Hippocampal formation (tissue), 2 donors: ENCODE measurements at regions not wholly inside any gene's neighbourhood (a gene's known extent, or its start where the extent isn't known, plus 50 kb on each side); places are given as distances from the start of the nearest gene placed in this dataset.

ENCODE experiments used
- DNase-seq, 2 donors: peaks; one replicate each; lab custom pipeline; 2025; lab: John Stamatoyannopoulos, UW

DNA sequence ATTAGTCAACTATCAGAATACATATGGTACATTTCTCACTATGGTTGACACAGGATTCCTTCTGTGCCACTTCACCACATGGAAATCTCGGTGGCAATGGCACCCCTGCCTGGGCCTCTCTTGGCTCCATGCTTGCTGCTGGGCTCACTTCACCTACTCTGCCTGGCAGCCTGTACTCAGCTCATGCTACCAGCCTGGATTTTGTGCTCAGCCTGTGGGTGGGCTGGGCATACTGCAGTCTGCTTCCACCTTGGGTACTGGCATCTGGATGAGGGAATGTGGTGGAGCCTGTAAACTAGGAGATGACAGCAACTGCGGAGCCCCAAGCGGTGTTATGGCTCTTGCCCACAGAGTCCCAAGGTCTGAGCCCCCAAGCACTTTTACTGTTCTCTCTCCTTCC is 604.1 kb downstream of the MTRR start:
- DNase-seq, result no peak

DNA sequence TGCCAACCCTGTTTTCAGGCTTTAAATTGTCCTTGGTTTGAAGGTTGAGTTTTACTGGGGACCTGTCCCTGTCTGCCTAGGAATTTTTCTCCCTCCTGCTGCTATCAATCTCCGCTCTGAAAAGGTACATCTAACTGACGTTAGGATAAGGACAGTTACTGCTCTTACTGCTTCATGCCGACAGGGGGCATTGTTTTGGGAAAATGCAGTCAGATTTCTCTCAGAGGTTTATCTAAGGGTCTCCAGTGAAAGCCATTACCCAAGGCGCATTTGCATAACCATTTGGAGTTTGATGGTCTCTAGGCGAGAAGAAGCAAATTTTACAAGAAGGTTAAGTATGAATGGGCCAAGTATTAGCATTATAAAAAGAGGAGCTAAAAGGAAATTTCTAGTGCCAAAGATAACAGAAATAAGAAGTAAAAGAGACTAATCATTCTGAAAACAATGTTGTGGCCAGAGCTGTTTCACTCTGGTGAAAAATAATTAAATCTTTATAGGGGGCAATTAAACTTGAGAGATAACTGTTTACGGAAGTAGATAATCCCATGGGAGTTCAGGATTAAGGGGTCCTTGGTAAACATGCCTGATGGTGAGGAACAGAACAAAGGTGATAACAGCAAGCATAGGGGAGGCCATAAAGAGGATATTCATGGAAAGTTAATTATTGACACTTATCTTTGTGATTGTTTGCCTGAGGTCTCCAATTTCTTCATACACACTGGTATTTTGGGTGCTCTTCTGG is 605.0 kb downstream of the MTRR start:
- DNase-seq, result no peak

DNA sequence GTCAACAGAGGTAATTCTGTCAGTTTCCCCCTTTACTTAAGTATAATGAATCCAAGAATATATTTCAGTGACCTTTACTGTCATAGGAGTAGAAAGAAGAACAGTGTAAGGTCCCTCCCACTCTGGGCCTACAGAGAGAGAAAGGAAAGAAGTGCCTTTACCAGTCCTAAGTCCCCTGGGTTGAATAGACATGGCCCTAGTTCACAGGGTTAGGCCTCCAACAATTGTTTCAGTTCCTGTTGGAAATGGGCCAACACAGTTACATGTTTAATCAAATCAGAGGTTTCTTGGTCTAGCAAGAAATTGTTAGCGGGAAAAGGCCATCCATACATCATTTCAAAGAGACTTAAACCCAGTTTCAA is 605.6 kb downstream of the MTRR start:
- no peak for DNase-seq

DNA sequence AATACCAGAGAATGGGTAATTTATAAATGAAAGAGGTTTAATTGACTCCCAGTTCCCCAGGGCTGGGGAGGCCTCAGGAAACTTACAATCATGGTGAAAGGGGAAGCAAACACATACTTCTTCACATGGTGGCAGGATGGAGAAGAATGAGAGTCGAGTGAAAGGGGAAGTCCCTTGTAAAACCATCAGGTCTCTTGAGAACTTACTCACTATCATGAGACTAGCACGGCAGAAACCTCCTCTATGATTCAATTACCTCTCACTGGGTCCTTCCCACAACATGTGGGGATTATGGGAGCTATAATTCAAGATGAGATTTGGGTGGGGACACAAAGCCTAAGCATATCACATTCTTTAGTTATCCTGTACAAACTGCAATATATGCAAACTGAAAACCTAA is 609.4 kb downstream of the MTRR start:
- no peak for DNase-seq

DNA sequence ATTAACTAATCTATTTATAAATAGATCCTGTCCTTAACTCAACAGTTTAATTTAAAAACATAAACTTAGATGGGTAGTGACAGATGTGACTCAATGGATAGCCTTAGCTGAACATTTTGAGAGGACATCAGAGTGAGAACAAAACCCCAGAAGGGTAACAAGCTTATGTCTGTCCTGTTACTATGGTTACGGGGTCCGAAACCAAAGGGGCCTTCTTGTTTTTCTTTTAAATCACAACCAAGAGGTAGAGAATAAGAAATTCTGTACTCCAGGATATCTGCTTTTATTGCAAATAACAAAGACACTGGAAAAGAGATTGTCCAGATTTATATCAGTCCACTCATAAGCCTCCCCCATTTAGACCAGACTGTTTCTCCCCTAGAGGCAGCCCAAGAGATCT is 612.1 kb downstream of the MTRR start:
- no peak for DNase-seq

DNA sequence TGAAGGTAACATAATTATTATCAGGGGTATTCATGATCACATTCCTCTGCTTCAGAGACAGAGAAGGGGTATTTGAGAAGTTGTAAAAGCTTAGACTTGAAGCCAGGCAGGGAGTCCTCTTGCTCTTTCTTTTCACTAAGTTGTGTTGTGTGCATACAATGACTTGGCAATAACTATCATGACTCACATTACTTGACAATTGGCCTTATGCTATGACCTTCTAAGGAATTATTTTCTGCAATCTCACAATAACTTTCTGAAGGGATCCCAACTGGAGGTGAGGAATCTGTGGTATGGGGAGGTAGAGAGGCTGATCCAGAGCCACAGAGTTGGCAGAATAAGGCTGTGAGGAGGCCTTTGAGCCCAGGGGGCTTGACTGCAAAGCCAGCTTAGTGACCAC is 622.3 kb downstream of the MTRR start:
- no peak for DNase-seq

DNA sequence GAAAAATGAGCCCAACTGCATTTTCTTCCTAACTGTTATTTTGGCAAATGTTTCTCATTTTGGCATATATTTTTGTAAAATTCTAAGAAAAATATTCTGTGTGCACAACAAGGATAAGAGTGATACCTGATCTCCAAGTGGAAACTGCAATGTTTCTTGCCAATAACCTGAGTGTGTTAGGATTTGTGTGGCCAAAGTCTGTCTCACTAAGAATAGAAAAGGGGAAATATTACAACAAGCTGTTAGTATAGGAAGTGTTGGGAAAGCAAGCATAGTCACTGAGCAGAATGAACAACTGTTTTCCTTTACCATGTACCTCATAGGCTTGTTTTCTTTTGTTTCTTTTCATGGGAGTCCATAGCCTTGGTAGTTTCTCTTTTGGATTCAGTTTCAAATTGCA is 624.2 kb downstream of the MTRR start:
- no peak for DNase-seq

DNA sequence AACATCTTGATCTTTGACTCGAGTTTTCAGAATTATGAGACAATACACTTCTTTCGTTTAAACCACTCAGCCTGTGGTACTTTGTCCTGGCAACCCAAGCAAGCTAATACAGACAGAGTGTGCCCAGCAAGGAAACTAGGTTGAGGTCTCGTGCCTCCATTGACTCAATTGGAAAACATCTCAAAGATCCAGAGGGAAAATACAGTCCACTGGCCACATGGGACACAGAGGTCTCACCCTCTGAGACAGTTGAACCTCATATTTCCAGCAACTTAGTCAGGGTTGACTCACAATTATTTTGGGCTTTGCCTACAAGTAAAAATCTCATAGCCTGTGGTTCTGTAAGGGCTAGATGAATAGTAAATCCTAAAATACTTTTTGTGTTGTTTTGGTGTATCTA is 631.5 kb downstream of the MTRR start:
- DNase-seq, result no peak

DNA sequence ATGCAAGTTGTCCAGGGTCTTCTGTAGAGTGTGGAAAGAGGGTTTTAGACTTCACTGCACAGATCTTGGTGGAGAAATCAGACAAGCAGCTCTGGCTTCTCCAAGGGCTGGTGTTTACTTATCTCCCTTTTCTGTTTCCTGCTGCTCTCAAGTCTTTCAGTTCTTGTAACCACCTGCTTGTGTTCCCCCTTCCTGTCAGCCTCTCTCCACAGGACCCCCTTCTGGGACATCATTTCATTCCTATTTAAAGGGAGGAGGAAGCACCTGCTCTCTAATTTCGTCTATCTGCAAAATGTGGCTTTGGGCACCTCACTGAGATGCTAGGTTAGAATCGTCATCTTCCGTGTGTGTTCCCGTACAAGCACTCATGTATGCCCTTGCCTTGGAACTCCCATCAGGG is 636.2 kb downstream of the MTRR start:
- no peak for DNase-seq

DNA sequence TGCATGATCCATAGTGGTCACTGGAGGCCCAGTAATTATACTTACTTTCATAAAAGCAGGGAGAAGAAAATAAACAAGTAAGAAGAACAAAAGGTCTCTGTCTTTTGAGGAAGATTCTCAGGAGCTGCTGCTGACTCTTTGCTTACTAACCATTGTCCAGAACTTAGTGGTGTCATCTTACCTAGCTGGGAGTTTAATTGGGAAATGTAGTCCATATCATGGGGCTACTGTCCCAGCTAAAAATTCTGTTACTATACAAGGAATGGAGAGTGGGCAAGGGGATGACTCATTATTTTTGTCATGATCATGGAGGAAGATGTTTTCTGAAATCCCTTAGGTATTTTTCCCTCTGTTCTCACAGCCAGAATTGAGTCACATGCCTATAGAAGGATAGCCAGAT is 639.3 kb downstream of the MTRR start:
- no peak for DNase-seq

DNA sequence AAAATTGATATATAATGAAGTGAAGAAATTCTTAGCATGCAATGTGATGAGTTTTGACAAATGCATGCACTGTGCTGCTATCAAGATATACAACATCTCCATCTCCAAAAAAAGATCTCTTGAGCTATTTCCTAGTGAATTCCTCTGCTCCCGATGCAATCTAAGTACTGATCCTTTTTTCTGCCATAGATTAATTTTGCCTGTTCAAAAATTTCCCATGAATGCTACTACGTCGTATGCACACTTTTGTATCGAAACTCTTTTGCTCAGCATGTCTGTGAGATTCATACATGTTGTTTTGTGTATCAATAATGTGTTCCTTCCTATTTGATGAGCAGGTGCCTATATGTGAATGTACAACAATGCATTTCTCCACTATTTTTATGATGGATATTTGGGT is 647.4 kb downstream of the MTRR start:
- no peak for DNase-seq

DNA sequence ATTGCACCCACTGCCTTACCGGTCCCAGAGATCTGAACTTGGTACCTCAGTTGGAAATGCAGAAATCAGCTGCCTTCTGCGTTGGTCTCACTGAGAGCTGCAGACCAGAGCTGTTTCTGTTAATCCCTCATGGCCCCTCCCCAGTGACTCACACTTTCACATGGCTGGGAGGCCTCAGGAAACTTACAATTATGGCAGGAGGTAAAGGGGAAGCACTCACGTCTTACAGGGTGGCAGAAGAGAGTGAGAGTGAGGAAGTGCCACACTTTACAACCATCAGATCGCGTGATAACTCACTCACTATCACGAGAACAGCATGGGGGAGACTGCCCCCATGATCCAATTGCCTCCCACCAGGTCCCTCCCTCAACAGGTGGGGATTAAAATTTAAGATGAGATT is 648.5 kb downstream of the MTRR start:
- no peak for DNase-seq

DNA sequence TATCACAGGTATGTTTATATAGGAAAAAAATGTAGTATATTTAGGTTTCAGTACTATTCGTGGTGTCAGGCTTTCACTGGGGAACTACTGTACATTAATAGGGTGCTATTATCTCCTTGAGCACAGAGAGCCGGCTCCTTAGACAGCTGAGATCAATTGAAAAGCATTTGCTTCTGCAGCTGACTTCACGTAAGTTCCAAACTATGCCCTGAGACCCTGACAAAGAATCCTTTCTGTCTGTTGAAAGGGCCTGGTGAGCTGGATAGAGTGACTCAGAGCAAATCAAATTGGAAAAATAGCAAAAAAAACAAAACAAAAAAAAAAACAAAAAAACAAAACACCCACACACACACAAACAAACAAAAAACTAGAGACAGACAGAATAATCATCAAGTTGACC is 652.0 kb downstream of the MTRR start:
- DNase-seq, result no peak

DNA sequence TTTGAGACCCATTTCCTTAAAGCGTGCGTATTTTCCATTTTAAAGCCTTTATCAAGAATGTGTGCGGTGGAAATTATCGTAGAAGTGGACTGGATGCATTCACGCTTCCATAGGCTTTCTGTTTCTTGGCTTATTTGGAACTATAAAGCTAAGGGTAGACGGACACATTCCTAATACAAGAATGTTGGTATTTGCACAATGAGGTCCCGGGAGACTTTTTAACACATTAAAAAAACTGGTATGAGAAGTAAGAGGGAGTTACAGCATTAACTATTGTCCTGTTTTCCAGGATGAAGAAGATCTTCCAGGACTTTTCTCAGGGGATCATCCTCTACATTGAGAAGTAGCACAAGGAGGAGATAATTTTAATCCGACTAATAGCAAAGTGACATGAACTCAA is 653.0 kb downstream of the MTRR start:
- no peak for DNase-seq

DNA sequence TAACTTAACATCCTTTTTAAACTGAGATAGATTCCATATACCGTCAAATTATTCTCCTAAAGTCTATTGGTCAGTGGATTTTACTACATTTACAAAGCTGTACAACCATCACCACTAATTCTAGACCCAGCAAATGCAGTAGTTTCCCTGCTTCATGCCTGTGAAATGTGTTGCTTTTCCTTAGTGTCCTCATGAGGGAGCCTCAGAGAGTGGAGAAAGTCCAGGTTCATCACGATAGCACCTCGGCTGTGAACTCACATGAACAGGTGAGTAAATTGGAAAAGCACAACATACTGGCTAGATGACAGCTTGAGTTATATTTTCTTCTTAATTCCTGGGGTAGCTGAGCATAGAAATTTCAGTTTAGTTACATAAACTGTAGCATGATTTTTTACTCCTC is 653.7 kb downstream of the MTRR start:
- no peak for DNase-seq

DNA sequence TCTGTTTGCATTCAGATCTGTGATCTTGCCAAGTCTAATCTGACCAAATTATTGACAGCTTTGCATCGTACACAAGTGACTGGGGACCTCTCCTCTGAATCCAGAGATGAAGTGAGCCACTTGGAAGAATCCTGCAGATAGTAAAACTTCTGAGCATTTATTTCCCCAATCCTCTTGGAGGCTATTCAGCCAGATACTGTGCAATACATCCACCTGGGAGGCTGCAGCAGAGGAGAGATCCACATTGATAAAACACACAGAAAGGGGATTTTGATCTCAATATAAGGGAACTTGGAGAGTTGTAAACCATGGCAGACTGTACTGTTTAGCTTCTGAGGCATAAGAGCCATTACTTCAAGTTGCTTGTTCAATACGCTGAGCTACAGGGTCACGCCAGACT is 654.6 kb downstream of the MTRR start:
- no peak for DNase-seq

DNA sequence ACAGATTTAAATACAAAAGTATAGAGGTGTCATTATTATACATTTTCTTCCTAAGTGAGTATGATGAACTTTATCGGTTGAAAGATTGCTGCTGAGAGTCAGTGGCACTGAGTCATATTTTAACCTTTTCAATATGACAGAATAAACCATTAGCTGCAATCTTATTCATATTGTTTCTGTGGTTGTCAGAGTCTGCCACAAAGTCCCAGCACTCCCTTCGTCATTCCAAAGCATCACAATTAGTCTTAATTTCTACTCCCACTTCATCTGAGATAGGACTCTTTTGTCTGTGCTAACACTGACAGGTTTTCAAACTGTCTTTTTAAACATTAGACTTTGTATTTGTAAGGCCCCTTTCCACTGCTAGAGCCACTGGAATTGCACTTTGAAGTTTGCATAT is 656.9 kb downstream of the MTRR start:
- DNase-seq, result no peak

DNA sequence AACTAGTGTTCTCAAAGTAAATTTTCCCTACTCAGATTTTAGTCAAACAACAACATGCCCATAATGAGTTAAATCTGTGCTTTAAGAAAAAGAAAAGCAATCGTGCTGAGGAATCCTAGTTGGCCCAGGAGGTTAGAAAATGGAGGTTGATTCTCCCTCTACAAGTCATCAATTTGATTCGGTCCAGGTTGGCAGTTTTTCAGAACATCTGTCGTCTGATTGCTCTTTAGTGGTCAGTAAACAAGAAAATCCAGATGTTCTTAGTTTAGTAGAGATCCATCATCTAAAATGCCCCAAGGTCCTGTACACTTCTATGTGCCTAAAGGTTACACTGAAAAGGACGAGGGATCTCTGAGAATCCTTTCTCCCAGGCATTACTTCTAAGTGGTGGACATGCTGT is 659.2 kb downstream of the MTRR start:
- no peak for DNase-seq

DNA sequence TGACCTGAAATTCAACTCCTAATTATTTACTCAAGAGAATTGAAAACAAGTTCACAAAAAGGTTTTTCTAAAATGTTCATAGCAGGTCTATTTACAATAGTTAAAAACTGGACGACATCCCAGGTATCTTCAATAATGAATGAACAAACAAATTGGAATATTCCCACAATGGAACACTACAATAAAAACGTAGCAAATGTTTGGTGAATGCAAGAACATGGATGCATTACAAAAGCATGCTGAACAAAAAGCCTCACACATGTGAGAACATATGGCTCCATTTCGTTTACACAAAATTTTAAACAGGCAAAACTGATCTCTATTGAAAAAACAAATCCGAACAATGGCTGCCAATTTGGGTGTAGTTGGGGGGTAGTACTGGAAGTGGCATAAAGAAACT is 669.9 kb downstream of the MTRR start:
- DNase-seq, result no peak

DNA sequence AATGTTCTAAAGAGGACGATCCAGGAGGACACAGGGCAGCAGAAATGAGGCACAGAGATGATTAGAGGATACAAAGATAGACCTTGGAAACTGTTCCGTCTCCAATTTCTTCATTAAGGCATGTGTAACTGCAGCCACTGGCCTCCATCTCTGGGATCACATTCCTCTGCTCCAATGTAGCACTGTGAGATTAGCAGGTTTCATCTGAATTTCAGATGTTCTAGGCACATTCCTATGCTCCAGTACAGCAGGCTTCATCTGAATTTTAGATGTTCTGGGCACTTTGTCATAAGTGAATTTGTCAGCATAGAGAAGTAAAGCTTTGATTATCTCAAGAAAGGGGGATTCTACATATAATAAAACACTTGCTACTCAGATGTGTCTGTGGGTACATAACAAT is 671.4 kb downstream of the MTRR start:
- DNase-seq, result no peak

DNA sequence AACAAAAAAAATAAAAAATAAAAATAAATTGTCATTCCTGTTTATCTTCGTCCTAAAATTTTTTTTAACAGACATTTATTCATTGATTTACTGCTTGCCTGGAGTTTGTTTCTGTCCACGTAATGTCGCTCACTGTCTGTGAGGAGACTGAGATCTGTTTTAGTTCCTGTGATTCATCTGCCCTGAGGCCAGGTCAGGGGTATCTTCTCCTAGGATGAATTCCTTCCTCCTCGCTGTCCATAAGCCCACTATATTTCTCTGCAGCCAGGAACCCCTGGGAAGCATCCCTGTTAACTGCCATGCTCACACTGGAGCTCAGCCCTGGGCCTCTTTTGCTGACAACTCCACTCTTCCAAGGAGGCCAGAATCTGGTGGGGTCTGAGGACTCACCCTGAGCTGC is 682.0 kb downstream of the MTRR start:
- DNase-seq, result no peak

DNA sequence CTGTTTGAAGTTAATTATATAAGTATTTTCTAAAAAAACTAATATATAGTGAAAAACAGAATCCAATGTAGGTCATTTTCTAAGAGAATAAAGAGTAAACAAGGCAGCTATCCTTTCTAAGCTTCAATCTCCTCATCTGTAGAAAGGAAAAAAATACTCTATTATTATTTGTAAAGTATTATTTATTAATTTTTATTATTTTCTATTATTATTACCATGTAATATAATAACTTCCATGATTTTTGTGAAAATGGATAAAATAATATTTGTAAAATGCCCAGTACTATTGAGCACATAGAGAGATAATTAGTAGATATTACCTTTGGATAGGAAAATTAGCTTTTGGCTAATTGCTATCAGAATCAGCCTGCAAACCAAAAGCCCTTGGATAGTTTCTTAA is 684.4 kb downstream of the MTRR start:
- DNase-seq, result no peak

DNA sequence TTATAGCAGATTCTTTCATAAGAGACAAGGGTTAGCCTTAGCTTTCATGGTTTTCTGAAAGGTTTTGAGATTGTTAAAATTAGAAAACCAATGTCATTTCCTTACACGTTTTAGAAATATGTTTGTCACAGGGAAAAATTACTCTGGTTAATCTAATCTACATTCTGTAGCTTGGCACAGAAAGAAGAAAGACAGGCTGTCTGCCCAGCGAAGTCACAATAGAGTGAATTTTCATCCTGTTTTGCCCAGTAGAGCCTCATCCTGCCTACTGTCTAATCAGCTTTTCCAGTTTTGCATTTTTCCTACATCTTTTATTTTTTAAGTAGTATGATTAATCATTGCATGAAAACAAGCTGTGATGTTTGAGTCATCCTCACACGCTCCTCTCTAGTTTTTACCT is 688.8 kb downstream of the MTRR start:
- DNase-seq, result no peak

DNA sequence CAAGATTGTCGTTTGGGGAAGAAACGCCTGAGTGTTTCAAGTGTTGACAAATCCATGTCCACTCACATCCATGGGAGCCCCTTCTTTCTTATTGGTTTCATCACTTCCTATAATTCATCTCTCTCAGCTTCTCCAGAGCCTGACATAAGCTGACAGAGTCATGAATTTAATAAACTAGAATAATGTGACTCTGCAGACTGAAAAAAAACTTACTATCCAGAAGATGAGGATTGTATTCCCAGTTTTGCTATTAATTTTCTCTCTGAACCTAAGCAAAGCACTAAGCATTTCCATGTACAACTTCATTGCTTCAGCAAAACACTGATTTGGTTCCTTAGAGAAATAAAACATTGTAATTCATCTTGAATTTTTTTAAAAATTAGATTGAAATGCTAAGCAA is 691.8 kb downstream of the MTRR start:
- no peak for DNase-seq
